IMR-90 (cell line): ENCODE measurements at regions not wholly inside any gene's neighbourhood (a gene's known extent, or its start where the extent isn't known, plus 50 kb on each side); places are given as distances from the start of the nearest gene placed in this dataset.

Experiments used
- ATAC-seq: fragments of 200-7000 bp; cut with Tn5 transposase; 2 replicates; pipeline ENCODE4 v1.9.1; 2020; ENCODE audit warnings: low read depth, mild to moderate bottlenecking, moderate library complexity
- BruUV-seq: library from RNA; stranded (reverse); fragments of 400-500 nt; replicated peaks from 2 replicates; lab custom pipeline; 2021; lab: Mats Ljungman, UMichigan
- CTCF ChIA-PET: fragments of 300-600 bp; formaldehyde crosslinking; extraction: SDS; loops from one replicate; lab custom pipeline; 2021; ENCODE audit warnings: antibody characterized with exemption; lab: Yijun Ruan, JAX
- POLR2A ChIA-PET: fragments of 300-600 bp; sonication (Branson Sonifier 250); formaldehyde crosslinking; loops from one replicate; lab custom pipeline; 2022; ENCODE audit warnings: antibody characterized with exemption; ENCODE audit not compliant: unreplicated experiment; lab: Charles Lee
- DNase-seq: peaks from one replicate; pipeline ENCODE4 v3.0.0; 2013
- H2AFZ ChIP-seq: replicated peaks from 2 replicates; pipeline ENCODE3; 2013; ENCODE audit warnings: low read length, mild to moderate bottlenecking; ENCODE audit not compliant: poor library complexity
- H2AK5ac ChIP-seq: 2 replicates; pipeline ENCODE4 v1.6.1; 2013; ENCODE audit warnings: low read depth, low read length, inconsistent platforms
- H2AK9ac ChIP-seq: replicated peaks from 2 replicates; pipeline ENCODE3; 2013; ENCODE audit warnings: mild to moderate bottlenecking, low read depth, low read length, moderate library complexity; ENCODE audit not compliant: poor library complexity
- H2BK120ac ChIP-seq: 2 replicates; pipeline ENCODE4 v1.6.1; 2013; ENCODE audit warnings: low read depth, low read length, inconsistent platforms
- H2BK15ac ChIP-seq: 3 replicates; pipeline ENCODE4 v1.6.1; 2013; ENCODE audit warnings: low read depth, low read length, inconsistent platforms
- H2BK20ac ChIP-seq: 2 replicates; pipeline ENCODE4 v1.6.1; 2013; ENCODE audit warnings: low read depth, mild to moderate bottlenecking, inconsistent platforms, low read length, moderate library complexity
- H2BK5ac ChIP-seq: 2 replicates; pipeline ENCODE4 v1.6.1; 2013; ENCODE audit warnings: mild to moderate bottlenecking, low read depth, low read length, inconsistent platforms; ENCODE audit not compliant: poor library complexity, severe bottlenecking
- H3K14ac ChIP-seq: replicated peaks from 2 replicates; pipeline ENCODE4 v1.6.1; 2013; ENCODE audit warnings: low read depth, low read length, inconsistent platforms
- H3K18ac ChIP-seq: 2 replicates; pipeline ENCODE4 v1.6.1; 2013; ENCODE audit warnings: low read depth, low read length, control low read depth
- H3K23ac ChIP-seq: 2 replicates; pipeline ENCODE4 v1.6.1; 2013; ENCODE audit warnings: low read depth, low read length, inconsistent platforms
- H3K27ac ChIP-seq: 2 replicates; pipeline ENCODE4 v1.5.1; 2013; ENCODE audit warnings: mild to moderate bottlenecking, control low read depth, low read length; ENCODE audit not compliant: insufficient read depth
- H3K27me3 ChIP-seq: 2 replicates; pipeline ENCODE4 v1.6.1; 2013; ENCODE audit warnings: low read length; ENCODE audit not compliant: control insufficient read depth, insufficient read depth
- H3K36me3 ChIP-seq: 2 replicates; pipeline ENCODE4 v1.6.1; 2013; ENCODE audit warnings: low read length, mixed read lengths; ENCODE audit not compliant: control insufficient read depth, insufficient read depth
- H3K4ac ChIP-seq: 2 replicates; pipeline ENCODE4 v1.6.1; 2013; ENCODE audit warnings: low read depth, low read length, inconsistent platforms
- H3K4me1 ChIP-seq: 2 replicates; pipeline ENCODE4 v1.6.1; 2013; ENCODE audit warnings: low read length, mixed read lengths; ENCODE audit not compliant: control insufficient read depth, insufficient read depth
- H3K4me2 ChIP-seq: 2 replicates; pipeline ENCODE4 v1.6.1; 2013; ENCODE audit warnings: low read depth, mild to moderate bottlenecking, control low read depth, low read length, moderate library complexity
- H3K4me3 ChIP-seq: 2 replicates; pipeline ENCODE4 v1.5.1; 2013; ENCODE audit warnings: low read depth, mild to moderate bottlenecking, control low read depth, low read length, moderate library complexity; ENCODE audit not compliant: insufficient read depth
- H3K56ac ChIP-seq: 2 replicates; pipeline ENCODE4 v1.6.1; 2013; ENCODE audit warnings: low read length, inconsistent platforms; ENCODE audit not compliant: insufficient read depth; ENCODE audit errors: extremely low read depth
- H3K79me1 ChIP-seq, 2 experiments: 2 replicates each; pipeline ENCODE4 v1.6.1; 2013; ENCODE audit warnings: low read length in 2 of 2, inconsistent platforms in 1 of 2, low read depth in 1 of 2
- H3K9ac ChIP-seq: 2 replicates; pipeline ENCODE4 v1.6.1; 2013; ENCODE audit warnings: low read depth, low read length, control low read depth
- H3K9me1 ChIP-seq: 2 replicates; pipeline ENCODE4 v1.6.1; 2013; ENCODE audit warnings: low read length, inconsistent platforms; ENCODE audit not compliant: insufficient read depth
- H3K9me3 ChIP-seq: 2 replicates; pipeline ENCODE4 v1.6.1; 2013; ENCODE audit warnings: low read length; ENCODE audit not compliant: control insufficient read depth, insufficient read depth
- H4K20me1 ChIP-seq: 2 replicates; pipeline ENCODE4 v1.6.1; 2013; ENCODE audit warnings: low read length, inconsistent platforms; ENCODE audit not compliant: insufficient read depth
- H4K5ac ChIP-seq: 2 replicates; pipeline ENCODE4 v1.6.1; 2013; ENCODE audit warnings: mild to moderate bottlenecking, low read depth, low read length, control low read depth
- H4K8ac ChIP-seq, 2 experiments: 2 replicates each; pipeline ENCODE4 v1.6.1; 2013; ENCODE audit warnings: low read depth in 2 of 2, low read length in 2 of 2, control low read depth in 1 of 2, inconsistent platforms in 1 of 2
- H4K91ac ChIP-seq: 2 replicates; pipeline ENCODE4 v1.6.1; 2013; ENCODE audit warnings: low read depth, low read length, inconsistent platforms; ENCODE audit not compliant: insufficient read depth
- BHLHE40 ChIP-seq: fragments of 150-350 bp; IDR thresholded peaks from 2 replicates; pipeline ENCODE4 v1.6.1; 2016; ENCODE audit warnings: mild to moderate bottlenecking, low read depth, low read length
- MAFK ChIP-seq: IDR thresholded peaks from 2 replicates; pipeline ENCODE4 v1.6.1; 2012; ENCODE audit warnings: low read depth, low read length, improper control_type of control experiment
- WGBS, 2 experiments: methylation state at CpG; one replicate each; pipeline versions ENCODE4 v1.1.5 to v1.1.7; 2013; ENCODE audit warnings: missing lambda C conversion rate in 2 of 2; ENCODE audit not compliant: insufficient read length in 1 of 2; ENCODE audit errors: extremely low coverage in 2 of 2; 5-methylcytosine and 5-hydroxymethylcytosine counted together
- dilution Hi-C: fragments of 300-500 bp; cut with HindIII; formaldehyde crosslinking; loops from one replicate; pipeline ENCODE4 v1.14.3; 2018; ENCODE audit warnings: low sequenced_read_pairs; ENCODE audit not compliant: unreplicated experiment
- in situ Hi-C: fragments of 300-500 bp; cut with MboI; formaldehyde crosslinking; loops from 3 replicates; pipeline ENCODE4 v1.14.3; 2019; ENCODE audit warnings: low sequenced_read_pairs, inconsistent platforms, mixed read lengths
- intact Hi-C: fragments of 100-400 bp; cut with micrococcal nuclease; formaldehyde crosslinking; loops from 2 replicates; pipeline ENCODE4 v1.10.0; 2022

GRCh38 chr2:217671075-217671474 is 331.7 kb downstream of the TNS1 start:
- DNase-seq (no peak), ATAC-seq (no peak)
- Histone ChIP-seq H3K36me3 (no peaks in the 10 kb centered on the region), H2BK15ac (no peak overlapping the region), H3K14ac (no peak overlapping the region), H3K27me3 (no peaks in the 10 kb centered on the region), H3K4me1 (peaks cover 16% of the 10 kb centered on the region), H2BK120ac (no peak overlapping the region), H4K8ac (no peak overlapping the region), H3K4me2 (no peak overlapping the region), H4K91ac (0 out of 2 replicates have a peak overlapping the region, but pooled peaks have one; percentile 6), H3K9me3 (no peaks in the 10 kb centered on the region), H2AFZ (no peak overlapping the region), H3K56ac (no peak overlapping the region), H3K4ac (no peak overlapping the region), H4K5ac (no peak overlapping the region), H2AK9ac (no peak overlapping the region), H3K27ac (no peak overlapping the region), H4K20me1 (no peaks in the 10 kb centered on the region), H3K4me3 (no peak overlapping the region), H2AK5ac (no peak overlapping the region), H3K18ac (peak overlapping the region; percentile 20; the same call in 1 of the 2 replicates), H3K23ac (no peak overlapping the region), H3K9ac (no peak overlapping the region), H3K9me1 (no peaks in the 10 kb centered on the region), H3K79me1 (no peaks in the 10 kb centered on the region), H2BK20ac (no peak overlapping the region; the same call in 1 of the 2 replicates), H2BK5ac (no peak overlapping the region)
- BruUV-seq, result no TSS peak
- POLR2A ChIA-PET, result no interaction called here
- TF ChIP-seq BHLHE40 (no peak), MAFK (no peak)
- 89% methylated on average over 1 of the region's 1 CpG; no CpG with 5 or more reads in 1 of the 2 experiments for WGBS, 2 experiments
- dilution Hi-C loops (no loop called here), intact Hi-C loops (no loop called here), in situ Hi-C loops (no loop called here)
- CTCF ChIA-PET, result no interaction called here
